ENCODE measurements at regions not wholly inside any gene's neighbourhood (a gene's known extent, or its start where the extent isn't known, plus 50 kb on each side); places are given as distances from the start of the nearest gene placed in this dataset.

DNA sequence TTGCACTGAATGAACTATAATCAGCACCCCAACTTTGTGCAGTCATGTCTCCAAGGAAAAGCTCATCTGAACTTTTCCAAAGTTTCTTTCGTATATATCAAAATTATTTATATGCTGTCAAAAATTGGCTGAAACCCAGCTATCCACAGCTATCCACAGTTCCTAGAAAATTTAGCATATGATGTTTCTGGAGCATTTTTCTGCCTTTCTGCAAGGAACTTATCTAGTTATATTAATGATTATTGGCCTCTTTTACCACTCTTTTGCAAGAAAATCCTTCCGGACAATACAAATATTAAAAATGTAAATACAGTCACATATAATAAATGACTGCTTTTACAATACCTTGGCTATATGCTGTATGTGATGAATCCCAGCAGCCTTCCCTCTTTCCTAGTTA, 270.2 kb downstream of the TMEM167A start:
- no peak for DNase-seq (ENCODE audit: low read depth in 2 of 2)

DNA sequence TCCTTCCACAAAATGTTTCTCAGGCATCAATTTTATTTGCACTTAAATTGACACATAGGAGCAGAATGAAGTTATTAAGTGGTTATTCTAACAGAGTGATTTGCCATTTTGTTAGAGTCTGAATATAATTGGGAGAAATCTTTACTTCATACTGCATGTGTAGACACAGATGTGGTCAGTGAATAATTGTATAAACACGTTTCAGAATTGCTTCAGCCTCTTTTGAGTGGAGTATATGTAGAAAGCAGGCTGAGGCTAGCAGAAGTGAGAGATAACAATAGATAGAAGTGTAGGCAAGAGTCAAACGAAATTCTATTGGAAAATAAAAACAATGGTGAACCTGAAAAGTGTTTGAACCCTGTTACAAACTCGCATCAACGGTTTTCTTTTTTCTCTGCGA, 270.7 kb downstream of the TMEM167A start:
- DNase-seq (ENCODE audit: low read depth in 2 of 2) = peak in 1 of 2 experiments; percentile 13

DNA sequence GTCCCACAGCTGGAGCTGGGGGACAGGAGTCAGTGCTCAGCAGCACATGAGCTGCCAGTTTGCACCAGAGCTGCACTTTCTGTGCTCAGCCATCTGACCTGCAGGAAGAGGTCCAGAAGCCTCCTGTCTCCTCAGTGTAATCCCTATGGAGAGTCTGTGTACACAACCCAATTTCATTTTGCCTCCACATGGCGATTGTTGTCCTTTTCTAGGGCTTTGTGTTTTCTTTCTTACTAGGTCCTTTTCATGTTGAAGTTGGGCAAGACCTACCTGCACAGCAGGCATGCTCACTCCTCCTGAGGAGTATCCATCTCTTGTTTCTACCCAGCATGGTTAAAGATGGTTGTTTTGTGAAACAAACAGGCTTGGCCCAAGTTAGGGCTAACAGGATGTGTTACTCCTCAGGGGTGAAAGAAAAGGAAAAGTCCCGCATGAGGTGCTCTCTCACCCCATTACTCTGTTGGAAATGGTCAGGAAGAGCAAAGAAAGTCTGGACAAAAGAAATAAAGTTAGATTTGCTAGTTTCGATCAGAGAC, 273.0 kb downstream of the TMEM167A start:
- no peak for DNase-seq (ENCODE audit: low read depth in 2 of 2)

DNA sequence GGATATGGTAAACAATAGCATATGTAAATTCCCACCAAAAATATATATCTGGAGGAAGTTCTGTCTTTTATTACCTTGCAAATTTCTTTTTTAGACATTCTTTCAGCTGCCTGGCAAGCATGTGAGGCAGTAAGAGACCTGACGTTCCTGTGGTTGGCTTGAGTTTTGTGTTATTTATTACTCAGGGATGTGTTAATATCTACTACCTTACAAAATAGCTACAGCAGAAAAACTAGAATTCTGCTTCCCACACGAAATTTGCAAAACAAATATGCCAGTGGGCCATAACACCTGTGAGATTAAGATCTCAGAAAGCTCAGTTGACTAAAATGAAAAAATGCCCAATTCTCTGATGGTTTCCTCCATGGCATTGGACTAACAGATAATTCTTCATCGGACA, 274.2 kb downstream of the TMEM167A start:
- DNase-seq (ENCODE audit: low read depth in 2 of 2) = no peak

DNA sequence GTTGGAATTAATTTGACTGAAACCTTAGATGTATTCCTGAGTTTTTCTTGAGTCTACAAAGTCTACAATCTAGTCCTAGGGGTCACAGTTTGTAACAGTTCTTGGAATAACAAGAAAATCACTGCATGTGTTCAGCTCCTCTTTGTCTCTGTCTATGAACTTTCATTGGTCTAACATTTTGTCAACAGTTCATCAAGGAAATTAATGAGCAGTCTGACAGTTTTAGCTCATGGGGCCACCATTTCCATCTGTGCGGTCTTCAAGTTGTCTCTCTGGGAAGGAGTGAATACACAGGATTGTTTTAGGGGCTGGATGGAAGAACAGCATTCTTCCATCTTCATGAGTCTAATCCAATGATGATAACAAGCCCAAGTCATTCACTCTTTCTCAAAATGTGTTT, 276.4 kb downstream of the TMEM167A start:
- no peak for DNase-seq (ENCODE audit: low read depth in 2 of 2)

DNA sequence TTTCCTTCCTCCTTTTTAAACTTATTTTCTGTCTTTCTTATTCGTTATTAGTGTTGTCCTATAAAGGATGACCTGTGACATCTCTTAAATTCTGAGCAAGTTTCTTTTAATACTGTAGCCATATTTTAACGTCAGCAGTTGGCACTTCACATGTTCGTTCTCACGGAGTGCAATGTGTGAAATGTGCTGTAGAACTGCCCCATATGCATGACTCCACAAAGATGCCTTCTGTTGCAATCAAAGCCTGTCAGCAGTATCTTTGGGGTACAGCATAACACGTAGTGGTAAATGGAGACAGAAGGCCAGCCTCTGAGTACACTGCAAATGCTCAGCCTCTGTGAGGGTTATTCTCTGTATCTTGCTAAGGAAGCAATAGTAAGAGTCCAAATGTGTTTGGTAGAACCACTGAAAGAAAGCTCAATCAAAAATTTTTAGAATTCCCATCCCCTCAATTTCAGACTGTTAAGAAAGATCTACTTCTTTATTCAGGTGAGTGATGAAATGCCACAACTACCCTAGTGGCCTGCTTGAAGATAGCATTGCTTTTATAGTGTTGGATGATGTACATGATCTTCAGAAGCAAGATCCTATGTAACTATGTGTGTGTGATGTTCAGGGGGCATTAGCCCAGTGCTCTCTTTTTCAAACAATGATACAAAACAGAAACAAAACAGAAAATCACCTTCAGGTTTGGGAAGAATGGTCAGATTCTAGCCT, 277.7 kb downstream of the TMEM167A start:
- DNase-seq (ENCODE audit: low read depth in 2 of 2) = no peak

- no peak for DNase-seq (ENCODE audit: low read depth in 2 of 2)
Observed at GRCh38 chr5:82798676-82799075, 278.5 kb downstream of the TMEM167A start.

DNA sequence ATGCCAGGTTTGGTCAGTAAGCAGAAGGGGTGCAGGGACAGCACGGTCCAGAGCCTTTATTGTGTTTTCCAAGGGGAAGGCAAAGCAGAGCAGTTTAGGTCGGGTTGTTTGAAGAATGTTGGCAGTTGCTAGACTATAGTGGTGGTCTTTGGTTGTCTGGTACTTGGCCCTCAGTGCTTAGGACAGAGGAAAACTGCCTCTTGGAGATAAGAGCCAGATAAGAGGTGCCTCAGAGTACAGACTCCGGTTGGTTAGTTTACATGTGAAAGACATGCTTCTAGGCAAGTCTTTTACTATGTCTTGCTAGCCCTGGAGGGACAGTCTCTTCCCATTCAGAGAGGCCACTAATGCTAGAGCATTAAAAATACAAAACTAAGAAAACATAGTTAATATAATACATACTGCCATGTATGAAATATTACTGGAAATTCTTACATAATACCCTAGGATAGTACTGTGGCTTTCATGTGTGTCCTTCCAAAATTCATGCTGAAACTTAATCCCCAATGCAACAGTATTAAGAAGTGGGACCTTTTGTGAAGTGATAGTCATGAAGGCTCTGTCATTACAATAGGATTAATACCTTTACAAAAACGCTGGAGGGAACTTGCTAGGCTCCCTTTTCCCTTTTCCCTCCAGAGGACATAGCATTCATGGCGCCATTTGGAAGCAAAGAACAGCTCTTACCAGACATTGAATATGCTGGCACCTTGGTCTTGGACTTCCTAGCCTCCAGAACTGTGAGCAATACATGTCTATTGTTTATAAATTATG, 280.4 kb downstream of the TMEM167A start:
- DNase-seq (ENCODE audit: low read depth in 2 of 2) = no peak

DNA sequence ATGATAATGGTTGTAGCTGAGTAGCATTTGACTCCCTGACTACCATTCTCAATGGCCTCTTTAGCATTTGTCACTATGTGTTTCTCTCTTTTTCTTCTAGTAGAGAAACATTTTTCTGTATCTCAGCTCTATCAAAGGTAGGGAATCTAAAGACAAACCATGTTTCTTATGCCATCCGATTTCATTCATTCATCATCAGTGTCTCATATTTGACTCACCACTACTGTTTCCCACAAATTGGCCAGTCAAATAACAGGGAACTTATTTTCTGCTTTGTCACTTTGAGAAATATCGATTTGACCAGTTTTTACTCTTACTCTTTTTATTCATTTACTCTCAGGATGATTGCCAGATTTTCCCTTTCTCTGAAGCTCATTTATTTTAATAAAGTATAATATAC, 282.3 kb downstream of the TMEM167A start:
- DNase-seq (ENCODE audit: low read depth in 2 of 2) = no peak

DNA sequence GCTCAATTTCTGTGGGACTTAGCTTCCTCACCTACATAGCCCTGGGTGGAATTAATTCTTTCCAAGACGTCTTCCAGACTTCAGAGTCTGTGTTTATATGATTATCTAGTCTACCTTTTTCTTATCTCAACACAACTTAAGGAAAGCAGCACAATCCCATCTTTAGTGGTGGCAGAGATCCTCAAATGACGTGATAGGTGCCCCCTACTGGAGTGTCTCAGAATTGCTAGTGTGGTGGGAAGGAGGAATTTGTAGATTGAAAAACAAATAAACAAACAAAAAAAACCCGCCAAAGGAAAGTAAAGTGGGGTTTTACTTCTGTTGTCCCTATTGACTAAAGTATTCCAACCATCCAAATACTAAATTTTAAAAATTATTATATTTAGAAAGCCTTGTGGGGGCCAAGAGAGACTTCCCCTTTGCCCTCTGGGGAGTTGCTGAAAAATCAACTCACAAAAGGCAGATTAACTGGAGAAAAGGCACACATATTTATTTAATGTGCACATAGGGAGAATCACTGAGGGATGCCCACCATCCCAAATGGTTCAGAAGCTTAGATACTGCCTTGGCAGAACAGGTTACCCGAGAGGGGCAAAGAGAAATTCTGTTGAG, 283.3 kb downstream of the TMEM167A start:
- no peak for DNase-seq (ENCODE audit: low read depth in 2 of 2)

DNA sequence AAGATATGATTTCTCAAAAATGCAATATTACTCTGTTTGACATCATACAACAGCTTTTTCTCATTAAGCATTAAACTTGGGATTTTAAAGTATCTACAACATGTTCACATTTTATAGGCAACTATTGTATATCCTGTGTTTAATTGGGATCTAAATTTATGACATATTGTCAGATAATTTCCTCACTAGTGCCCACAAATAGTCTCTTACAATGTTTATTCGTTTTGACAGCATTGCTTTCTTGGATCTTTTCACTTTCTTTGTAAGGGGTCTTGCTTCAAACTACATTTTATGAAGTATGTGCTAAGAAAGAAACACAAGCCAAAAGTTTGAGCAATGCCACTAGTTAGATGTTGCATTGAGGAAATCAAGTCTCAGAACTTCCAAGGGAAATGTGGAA, 285.1 kb downstream of the TMEM167A start:
- DNase-seq (ENCODE audit: low read depth in 2 of 2) = no peak

GRCh38 chr5:82789095-82789494, 288.1 kb downstream of the TMEM167A start:
- no peak for DNase-seq (ENCODE audit: low read depth in 2 of 2)

- DNase-seq (ENCODE audit: low read depth in 2 of 2) = no peak
Observed at GRCh38 chr5:82786748-82787147, 290.4 kb downstream of the TMEM167A start.

DNA sequence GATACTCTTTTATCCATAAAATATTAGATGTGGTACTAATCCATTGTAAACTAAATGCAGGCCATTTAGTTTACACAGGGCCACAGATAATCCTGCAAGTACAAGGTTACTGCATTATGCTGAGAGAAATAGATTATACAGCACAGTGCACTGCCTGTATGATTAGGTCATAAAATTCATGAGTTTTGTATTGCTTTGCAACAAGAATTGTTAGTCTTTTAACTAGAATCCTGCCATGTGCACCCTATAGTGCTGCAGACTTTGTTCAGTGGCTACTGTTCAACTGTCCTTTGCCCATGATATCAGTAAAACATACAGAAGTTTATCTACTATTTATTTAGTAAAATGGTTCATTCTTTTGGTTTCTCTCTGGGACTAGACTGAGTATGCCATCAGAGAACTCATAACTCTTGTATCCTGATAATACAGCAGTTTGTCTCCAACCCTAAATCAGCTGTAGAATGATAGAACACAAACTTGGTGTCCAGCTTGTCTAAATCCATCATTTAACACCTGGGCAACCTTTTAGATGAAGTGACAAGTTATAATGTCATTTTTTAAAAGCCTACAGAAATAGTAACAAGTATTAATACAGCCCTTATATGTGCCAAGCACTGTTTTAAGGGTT, 291.2 kb downstream of the TMEM167A start:
- no peak for DNase-seq (ENCODE audit: low read depth in 2 of 2)

- no peak for DNase-seq (ENCODE audit: low read depth in 2 of 2)
Observed at GRCh38 chr5:82785456-82785855, 291.7 kb downstream of the TMEM167A start.

GRCh38 chr5:82784521-82784920, 292.7 kb downstream of the TMEM167A start:
- no peak for DNase-seq (ENCODE audit: low read depth in 2 of 2)

DNA sequence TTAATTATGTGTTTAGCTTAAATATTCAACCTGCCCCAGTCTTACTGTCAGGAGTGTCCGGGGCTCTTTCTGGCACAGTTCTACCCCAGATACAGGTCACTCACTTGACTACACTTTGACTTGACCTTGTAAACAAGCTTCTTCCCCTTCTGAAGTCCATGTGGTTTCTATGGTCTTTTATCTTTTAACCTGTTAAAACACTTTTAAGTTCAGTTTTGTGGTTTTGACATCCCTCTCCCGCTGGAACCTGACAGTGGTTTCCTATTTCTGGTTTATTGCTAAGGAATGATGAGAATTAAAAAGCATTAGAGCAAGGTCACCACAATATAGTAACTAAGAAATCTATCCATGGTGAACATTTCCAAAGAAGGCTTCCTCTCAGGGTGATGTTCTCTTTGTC, 300.1 kb downstream of the TMEM167A start:
- DNase-seq (ENCODE audit: low read depth in 2 of 2) = no peak

DNA sequence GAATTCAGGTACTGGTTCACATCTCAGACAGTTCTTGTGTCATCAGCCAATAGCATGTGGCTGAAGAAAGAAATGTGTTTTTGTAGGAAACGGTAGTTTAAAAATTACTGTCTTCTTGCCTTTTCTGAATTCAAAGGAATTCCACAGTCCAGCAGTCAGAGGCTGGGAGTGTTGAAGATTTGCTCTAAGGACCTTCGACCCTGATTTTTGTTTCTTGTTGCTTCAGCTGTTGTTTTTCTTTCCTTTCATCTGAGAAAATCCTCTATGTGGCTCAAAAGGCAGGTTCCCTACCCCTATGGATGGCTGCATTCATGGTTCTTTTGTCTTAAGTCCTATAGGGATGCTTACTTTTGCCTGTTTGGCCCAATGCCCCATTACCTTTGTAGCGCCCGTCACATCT, 304.9 kb downstream of the TMEM167A start:
- DNase-seq (ENCODE audit: low read depth in 2 of 2) = no peak

- DNase-seq (ENCODE audit: low read depth in 2 of 2) = peak; percentile 21 to 33
Observed at GRCh38 chr5:82766206-82766605, 311.0 kb downstream of the TMEM167A start.

GRCh38 chr5:82765765-82766164, 311.4 kb downstream of the TMEM167A start:
- no peak for DNase-seq (ENCODE audit: low read depth in 2 of 2)

- no peak for DNase-seq (ENCODE audit: low read depth in 2 of 2)
Observed at GRCh38 chr5:82760856-82761255, 316.3 kb downstream of the TMEM167A start.

GRCh38 chr5:82758881-82759280, 318.3 kb downstream of the TMEM167A start:
- DNase-seq (ENCODE audit: low read depth in 2 of 2) = no peak
